HG03175 (cell line): ENCODE measurements at regions not wholly inside any gene's neighbourhood (a gene's known extent, or its start where the extent isn't known, plus 50 kb on each side); places are given as distances from the start of the nearest gene placed in this dataset.

ENCODE experiments used
- ATAC-seq: cut with Tn5 transposase; IDR thresholded peaks from one replicate; pipeline ENCODE4 v1.9.1; 2021; ENCODE audit warnings: mild to moderate bottlenecking, moderate library complexity; ENCODE audit not compliant: unreplicated experiment

DNA sequence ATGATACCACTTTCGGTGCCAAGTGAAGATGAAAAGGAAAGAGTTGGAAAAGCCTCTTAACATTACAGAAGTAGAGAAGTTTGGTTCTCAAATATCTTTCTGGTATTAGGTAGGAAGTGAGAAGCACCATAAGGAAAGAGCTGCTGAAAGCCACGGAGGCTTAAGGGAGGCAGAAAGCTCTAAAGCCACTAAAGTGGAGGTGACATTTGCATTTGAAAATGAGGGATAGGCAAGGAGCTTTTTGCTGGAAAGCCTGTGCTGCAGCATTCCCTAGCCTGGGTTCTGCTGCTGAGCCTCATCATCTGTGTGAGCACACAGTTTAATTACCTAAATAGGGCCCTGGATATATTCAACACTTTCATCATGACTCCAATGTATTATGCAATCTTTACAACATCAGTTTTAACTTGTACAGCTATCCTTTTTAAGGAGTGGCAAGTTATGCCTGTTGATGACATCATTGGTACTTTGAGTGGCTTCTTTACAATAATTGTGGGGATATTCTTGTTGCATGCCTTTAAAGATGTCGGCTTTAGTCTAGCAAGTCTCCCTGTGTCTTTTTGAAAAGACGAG is 315.4 kb downstream of the RBM26 start:
- ATAC-seq: no peak

GRCh38 chr13:79084802-79085424 is 321.1 kb downstream of the RBM26 start:
- no peak for ATAC-seq

- no peak for ATAC-seq
These were observed 324.1 kb downstream of the RBM26 start for GRCh38 chr13:79081942-79082341.

- ATAC-seq: no peak
These were observed 326.7 kb downstream of the RBM26 start for GRCh38 chr13:79079351-79079839.

DNA sequence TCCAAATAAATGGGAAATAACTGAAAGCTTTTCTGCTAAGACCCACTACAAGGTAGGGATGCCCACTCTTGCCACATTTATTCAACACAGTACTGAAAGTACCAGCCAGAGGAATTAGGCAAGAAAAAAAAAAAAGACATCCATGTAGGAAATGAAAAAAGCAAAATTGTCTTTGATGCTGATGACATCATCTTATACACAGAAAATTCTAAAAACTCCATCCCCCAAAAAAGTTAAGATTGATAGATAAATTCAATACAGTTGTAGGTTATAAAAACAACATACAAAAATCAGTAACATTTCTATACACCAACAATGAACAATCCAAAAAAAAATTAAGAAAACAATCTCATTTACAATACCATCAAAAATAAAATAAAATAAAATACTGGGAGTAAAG is 330.4 kb downstream of the RBM26 start:
- ATAC-seq: no peak

- peak; percentile 61 for ATAC-seq
These were observed 335.6 kb downstream of the RBM26 start for GRCh38 chr13:79070343-79070974.

GRCh38 chr13:79062291-79062690 is 343.8 kb downstream of the RBM26 start:
- ATAC-seq: no peak

GRCh38 chr13:79060216-79060615 is 345.8 kb downstream of the RBM26 start:
- no peak for ATAC-seq

GRCh38 chr13:79056706-79057105 is 349.3 kb downstream of the RBM26 start:
- ATAC-seq: no peak

DNA sequence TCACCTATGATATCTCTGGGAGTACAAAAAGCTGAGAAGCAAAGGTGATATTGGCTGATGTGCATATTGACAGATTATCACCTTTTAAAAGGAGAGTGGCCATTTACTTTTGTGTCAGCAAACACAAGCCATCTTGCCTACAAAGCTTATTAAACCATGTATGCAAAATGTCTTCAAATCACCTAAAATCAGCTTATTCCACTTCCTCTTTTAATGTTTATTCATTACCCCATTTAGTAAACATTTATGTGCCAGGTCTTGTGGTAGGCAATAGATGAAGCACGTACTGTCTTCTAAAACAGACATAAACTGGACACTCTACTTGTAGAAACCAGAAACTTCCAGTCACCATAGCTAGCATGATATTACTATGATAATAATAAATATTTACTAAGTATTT is 354.6 kb downstream of the RBM26 start:
- ATAC-seq: no peak

DNA sequence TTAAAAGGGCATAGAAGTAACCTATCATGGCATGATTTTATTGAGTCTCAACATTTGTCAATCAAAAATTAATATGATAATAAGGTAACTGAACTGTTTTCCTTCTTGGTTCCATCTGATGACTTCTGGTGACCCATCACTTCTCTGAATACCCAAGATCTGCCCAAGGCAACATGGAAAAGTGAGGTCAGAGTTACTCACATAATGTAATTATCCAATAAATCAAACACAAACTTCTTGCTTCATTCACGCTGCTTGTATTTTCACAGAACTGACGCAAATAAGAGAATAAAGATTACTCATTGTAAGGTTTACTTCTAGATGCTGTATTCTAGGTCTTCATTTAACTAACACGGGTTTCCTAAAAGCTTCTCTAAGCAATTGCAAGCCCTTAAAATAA is 361.6 kb downstream of the RBM26 start:
- no peak for ATAC-seq

- ATAC-seq: no peak
These were observed 362.8 kb downstream of the RBM26 start for GRCh38 chr13:79043208-79043607.

- no peak for ATAC-seq
These were observed 368.9 kb downstream of the RBM26 start for GRCh38 chr13:79037197-79037596.

GRCh38 chr13:79034341-79034740 is 371.7 kb downstream of the RBM26 start:
- ATAC-seq: no peak

- no peak for ATAC-seq
These were observed 371.6 kb upstream of the OBI1 start for GRCh38 chr13:79030513-79030912.

DNA sequence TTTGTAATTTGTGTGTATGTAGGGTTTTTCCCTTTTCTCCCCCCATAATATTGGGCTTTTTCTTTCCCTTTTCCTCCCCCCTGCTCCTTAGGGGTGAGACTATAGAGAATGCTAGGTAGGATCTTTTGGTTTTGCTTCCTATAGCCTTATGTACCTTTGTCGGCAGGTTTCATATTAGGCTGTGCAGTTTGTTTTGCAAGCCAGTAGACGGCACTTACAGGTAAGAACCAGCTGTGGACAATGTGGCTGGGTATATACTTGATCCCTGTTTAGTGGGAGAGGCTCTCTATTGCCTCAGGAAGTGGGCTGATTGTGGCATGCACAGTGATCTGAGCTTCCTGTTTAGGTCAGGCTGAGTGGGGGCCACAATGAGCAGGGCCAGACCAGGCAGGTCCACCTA is 359.2 kb upstream of the OBI1 start:
- no peak for ATAC-seq

DNA sequence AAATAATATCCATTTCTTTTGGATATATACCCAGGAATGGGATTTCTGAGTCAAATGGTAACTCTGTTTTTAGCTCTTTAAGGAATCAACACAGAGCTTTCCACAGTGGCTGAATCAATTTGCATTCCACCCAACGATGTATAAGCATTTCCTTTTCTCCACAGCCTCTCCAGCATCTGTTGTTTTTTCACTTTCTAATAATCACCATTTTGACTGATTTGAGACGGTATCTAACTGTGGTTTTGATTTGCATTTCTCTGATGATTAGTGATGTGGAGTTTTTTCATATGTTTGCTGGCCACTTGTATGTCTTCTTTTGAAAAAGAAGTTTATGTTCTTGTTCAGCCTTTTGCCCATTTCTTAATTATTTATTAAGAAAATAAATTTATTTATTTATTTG is 352.2 kb upstream of the OBI1 start:
- ATAC-seq: no peak

- ATAC-seq: no peak
These were observed 345.3 kb upstream of the OBI1 start for GRCh38 chr13:79003989-79004898.

DNA sequence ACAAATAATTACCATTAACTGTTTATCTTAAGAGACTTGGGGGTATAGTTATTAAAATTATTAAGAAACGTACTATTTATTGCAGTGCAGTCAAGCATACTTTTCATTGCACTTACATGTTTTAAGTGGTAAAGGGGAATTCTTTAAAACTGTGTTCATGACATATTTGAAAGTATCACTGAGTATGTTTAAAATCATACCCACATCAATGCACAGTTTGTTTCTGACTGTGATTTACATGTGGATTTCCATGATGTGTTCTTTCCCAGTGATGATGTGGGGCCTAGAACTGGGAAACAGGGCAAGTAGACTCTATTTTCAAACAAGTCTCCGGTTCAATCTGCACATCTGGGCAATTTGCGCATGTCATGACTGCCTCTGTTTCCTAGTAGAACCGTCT is 340.5 kb upstream of the OBI1 start:
- no peak for ATAC-seq

- ATAC-seq: no peak
These were observed 339.8 kb upstream of the OBI1 start for GRCh38 chr13:78998630-78999315.
